NCI-H345 treated with DMSO at 0.1 percent for 48 hours (cell line): ENCODE measurements at regions not wholly inside any gene's neighbourhood (a gene's known extent, or its start where the extent isn't known, plus 50 kb on each side); places are given as distances from the start of the nearest gene placed in this dataset.
"Not testable (repeated sequence)": the region's sequence is repeated elsewhere in the genome, so short reads cannot be mapped to it uniquely, and the experiment has no call there.

Experiments used
- DNase-seq: peaks from one replicate; lab custom pipeline; 2025; ENCODE audit not compliant: unreplicated experiment; lab: John Stamatoyannopoulos, UW

DNA sequence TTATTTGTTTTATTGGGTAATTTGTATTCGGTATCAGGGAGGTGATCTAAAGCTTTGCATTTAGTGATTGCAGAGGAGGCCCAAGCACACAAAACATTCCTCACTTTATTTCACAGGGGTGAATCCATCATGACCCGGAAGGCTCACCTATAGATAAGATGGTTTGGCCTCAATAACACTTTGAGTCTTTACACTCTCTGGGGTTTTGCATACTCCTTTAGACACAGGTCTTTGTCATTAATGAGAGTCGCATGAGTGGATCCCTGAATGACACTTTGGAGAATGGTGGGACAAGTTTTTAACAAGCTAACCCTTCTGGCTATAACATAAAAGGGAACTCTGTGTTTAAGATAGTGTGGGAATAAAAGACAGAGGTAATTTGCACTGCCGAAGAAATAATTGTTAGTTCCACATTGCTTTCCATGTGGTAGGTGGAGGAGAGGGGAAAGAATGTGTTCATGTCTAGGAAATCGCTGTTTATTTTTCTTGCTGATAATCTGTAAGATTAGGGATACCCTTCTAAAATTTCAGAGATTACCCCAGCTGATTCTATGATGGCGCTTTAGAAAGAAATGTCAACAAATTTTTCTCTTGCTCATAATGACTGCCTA, 455.8 kb downstream of the TFEC start:
- no peak for DNase-seq

DNA sequence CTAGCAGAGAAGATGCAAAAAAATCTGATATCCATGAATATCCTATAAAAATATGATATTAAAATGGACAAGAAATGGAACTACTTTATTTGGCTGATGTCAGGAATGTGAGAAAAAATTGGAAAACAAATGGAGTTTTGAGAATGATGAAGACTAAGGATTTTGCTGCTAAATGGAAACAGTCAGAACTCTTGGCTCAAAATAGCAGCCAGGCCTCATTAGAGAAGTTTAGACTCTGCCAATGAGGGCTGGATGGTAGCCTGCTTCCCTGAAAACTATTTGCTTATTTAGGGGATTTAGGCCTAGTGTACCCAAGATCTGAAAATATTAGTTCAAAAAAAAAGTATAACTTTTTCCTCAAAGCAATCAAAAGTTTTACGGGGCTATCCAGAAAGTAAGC, 458.5 kb downstream of the TFEC start:
- DNase-seq = no peak

DNA sequence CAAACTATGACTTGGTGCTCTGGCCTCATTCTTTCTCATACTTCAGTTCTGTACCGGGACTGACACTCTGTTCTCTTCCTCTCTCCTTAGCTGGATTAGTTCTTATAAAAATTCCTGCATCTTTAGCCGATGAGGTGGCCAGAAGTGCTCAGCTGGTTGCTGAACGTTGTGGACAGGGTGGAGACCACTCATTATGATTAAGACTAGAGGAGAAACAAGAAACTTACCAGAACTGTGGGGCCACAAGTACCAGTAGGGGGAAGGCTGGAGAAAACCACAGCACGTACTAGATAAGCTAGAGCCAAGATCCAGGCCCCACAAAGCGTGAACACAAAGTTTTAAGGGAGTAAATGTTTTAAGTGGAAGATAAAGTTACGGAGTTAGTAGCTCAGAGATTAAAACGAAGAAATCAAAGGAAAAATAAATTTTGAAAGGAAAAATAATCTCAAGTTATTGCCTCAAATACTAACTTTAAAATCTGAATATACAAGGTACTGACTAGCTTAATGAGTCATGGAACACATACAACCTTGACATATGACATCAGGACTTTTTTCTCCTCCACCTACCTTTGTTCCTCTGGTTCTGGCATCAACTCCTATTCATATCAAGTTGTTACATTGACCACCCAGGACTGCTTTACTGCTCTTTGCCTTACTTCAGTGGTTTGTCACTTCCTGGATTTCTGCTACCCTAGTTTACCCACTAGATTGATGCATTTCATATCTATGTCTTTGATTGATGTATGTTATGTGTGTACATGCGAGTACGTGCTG, 469.0 kb downstream of the TFEC start:
- no peak for DNase-seq

DNA sequence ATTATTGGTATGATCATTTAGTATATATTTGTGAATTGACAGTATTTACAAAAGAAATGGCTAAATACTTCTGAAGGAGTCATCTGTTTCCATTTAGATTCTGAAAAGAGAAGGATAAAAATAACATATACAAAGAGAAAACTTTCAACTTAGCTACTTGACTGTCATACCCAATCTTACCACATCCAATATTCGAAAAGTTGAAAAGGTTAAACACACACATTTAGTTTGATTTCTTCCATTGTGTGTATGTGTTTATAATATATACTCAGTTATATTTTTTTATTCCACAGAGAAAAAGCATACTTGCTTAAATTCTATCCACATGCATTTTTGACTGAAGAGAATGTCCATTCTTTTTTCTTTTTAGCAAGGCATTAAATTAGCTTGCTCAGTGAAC, 470.7 kb downstream of the TFEC start:
- no peak for DNase-seq

DNA sequence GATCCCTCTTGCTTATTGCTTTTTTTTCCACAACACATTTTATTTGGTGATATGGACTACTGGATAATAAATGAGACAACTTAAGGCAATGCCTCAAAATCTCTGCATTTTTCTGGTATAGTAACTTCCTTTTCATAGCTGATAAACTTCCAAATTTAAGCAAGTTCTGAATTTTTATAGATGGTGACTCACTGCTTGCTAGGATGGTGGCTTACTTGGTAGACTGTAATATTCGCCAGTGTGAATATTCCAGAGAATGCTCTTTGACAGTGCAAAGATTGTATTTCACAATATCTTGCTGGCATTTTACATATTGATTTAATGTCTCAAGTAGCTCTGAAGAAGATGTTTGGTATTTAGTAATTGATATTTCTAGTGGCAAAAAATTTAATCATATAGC, 472.4 kb downstream of the TFEC start:
- DNase-seq = no peak

DNA sequence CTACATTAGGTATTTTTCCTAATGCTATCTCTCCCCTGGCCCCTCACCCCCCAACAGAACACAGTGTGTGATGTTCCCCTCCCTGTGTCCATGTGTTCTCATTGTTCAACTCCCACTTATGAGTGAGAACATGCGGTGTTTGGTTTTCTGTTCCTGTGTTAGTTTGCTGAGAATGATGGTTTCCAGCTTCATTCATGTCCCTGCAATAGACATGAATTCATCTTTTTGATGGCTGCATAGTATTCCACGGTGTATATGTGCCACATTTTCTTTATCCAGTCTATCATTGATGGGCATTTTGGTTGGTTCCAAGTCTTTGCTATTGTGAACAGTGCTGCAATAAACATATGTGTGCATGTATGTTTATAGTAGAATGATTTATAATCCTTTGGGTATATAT, 473.3 kb downstream of the TFEC start:
- not testable (repeated sequence) for DNase-seq

DNA sequence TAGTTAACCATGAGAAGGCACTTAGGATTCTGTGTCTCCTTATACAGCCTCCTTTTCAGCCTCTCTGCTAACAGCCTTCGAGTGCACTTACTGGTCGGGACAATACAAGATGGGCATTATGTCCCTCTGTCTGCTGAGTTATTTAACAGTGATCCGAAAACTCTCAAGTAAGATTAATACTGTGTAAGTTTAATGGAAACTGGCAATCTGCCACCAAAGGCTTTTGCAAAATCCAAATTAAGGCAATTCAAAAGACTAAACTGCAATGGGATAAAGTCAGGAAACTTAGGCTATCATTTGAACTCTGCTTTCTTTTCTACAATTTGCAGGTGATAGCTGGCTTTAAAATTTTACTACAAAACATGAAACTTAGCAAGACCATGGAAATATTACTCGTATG, 477.8 kb downstream of the TFEC start:
- peak; percentile 79 for DNase-seq

DNA sequence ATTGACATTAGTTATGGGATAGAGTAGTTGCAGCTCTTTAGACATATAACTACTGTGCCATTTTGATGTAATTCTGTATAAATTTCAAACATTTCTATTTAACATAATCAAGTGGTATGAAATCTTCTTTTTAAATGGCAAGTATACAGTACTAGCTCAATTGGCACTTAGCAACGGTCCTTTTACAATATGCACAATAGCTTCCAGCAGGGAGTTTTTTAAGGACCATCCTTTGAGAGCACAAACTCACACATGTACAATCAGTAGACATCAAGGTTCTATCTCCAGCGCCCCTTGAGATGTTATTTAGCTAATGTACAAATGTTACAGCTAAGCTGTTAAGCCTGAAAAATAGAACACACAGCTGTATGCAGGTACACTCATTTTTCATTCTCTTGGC, 480.7 kb downstream of the TFEC start:
- DNase-seq = peak; percentile 90

DNA sequence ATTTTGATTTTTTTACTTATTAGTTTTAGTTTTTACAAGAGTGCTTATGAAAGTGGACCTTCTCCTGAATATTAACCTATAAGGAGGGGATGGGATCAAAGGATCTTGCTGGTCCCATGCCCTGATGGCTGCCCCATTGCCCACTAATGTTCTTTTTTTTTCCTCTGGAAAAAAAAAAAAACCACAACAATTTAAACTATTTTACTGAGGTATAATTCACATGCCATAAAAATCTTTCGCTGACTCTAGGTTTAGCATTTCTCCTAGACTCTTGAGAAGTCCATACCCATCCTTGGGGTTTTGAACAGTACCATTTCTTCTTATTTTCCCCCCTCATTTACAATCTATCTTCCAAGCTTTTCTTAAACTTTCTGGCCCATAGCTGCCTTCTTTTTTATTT, 481.8 kb downstream of the TFEC start:
- no peak for DNase-seq

DNA sequence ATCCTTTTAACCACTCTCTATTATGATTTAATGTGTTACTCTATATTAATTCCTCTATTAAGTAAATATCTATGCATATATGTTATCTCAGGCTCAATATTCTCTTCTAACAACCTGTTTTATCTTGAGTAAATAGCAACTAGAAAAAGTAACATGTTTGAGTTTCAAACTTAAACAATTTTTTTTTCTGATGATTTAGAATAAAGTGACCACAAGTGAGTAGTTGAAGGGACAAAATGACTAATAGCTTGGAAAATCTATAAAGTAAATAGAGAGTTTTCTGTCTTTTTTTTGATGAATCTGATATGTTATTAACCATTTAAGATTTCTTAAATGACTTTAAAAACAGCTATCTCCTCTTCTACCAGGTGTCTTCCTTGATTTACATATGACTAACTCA, 483.8 kb downstream of the TFEC start:
- no peak for DNase-seq

DNA sequence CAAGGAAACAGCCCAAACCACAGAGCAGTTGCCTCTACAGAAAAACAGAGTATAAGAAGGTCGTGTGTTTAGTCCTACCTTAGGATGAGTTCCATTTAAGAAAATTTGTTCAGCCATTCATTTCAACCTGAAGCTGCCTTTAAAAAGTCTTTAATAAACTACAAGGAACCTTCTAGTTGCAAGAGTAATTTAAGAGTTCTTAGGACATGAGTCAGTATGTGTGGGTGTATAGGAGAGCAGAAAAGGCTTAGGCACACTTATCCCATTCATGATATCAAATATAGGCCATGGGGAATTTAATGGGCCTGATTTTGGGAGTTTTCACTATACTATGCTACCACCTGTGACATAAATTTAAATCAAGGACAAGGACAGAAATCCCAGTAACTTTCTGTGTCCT, 496.8 kb downstream of the TFEC start:
- DNase-seq = no peak

DNA sequence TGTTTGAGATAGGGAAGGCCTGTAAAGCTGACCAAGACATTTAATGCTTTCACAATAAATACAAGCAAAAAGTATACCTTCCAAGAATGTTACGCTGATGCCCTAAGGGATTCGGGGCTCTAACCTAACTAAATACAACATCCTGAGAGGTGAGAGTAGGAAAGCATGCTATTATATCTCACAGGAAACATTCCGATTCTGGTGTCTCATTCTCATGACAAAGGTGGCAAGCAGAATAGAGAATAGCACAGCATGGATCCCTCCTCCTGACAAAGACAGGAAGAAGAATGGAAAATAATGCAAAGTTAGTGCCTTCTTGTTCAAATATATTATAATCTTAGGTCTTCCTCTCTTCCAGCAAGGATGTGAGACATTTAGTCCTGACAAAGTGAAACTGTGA, 504.3 kb downstream of the TFEC start:
- no peak for DNase-seq

DNA sequence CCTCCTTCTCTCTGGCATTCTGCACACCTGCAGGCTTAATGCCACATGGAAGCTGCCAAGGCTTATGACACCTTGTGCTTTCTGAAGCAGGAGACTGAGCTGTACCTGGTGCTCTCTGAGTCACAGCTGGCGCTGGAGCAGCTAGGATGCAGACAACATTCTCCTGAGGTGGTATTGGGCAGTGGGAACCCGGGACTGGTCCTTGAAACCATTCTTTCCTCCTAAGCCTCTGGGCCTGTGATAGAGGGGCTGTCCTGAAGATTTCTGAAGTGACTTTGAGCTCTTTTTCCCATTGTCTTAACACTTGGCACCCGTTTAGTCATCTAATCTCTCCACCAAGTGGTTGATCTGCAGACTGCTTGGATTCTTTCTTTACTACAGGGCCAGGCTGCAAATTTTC, 508.4 kb downstream of the TFEC start:
- DNase-seq = no peak

DNA sequence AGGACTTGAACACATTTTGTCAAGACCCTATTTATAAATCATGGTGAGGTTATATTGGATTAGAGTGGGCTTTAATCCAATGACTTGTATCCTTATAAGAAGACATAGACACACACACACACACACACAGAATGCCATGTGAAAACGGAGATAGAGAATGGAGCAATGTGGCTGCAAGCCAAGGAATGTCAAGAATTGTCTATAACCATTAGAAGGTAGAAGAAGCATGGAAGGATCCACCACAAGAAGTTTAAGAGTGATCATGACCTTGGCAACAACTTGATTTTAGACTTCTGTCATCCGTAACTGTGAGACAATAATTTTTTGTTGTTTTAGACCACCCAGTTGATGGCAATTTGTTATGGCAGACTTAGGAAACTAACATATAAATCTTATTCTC, 514.2 kb downstream of the TFEC start:
- DNase-seq = no peak

DNA sequence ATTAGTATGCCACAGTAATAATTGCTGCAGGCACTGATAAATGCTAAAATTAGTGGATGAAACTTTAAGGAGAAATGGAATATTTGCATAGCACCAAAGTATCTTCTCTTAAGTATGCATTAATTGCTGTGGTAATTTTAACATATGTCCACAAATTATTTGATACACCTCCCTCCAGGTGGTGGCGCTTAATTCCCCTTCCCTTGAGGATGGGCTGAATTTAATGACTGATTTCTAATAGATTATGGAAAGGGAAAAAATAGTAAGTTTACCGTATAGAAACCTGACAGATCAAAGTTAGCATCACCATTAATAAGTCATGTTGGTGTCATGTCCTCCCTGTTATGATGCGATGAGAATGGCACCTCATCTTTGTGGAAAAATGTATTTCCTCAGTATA, 519.2 kb downstream of the TFEC start:
- DNase-seq = no peak

DNA sequence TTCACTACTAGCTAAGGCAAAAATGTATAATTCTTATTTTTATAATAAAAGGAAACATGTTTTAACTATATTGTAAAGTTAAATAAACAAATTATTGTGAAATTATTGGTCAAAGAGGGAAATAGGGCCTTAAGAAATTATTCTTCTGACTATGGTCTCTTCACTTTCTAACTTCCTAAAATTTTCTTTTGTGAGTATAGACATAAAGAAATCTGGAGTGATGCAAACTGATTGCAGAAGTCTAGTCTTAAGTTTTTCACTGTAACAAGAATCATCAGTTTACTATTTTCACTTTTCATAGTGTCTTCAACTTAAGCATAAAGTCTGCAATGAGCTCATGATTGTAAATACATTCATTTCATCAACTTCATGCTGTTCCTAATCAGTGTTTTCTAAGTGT, 525.4 kb downstream of the TFEC start:
- no peak for DNase-seq

DNA sequence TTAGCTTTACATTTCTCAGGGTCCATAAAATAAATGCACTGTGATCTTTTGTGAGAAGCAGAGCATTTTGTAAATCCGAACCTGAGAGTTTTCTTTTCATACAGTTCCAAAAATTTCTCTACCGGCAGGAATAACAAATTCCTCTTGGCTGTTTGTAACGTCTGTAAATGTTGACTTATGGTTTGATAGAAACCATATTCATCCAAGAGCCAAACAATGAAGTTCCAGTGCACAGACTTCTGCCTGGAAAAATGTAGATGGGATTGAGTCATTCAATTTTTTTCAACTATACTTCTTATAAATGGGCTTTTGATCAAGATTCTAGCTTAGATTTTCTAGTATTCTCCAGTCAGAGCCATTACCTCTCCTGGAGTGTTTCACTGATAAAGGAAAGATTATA, 530.6 kb downstream of the TFEC start:
- DNase-seq = no peak

DNA sequence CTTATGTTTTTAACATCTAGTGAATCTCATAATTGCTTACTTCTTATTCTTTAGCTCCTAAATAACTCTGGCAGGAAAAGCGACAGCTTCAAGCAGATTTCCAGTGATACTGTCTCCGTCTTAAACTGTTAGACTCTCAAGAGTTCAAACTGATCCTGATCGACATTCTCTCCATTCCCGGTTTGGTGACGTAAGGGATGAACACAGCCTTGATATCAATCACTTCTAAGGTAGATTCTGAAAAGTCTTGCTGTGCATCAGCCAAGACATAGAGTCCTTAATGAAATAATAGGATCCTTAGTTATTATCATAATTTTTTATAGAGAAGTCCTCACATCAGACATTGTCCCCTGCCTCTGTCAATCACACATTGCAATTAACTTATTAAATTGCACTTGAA, 534.6 kb downstream of the TFEC start:
- no peak for DNase-seq

DNA sequence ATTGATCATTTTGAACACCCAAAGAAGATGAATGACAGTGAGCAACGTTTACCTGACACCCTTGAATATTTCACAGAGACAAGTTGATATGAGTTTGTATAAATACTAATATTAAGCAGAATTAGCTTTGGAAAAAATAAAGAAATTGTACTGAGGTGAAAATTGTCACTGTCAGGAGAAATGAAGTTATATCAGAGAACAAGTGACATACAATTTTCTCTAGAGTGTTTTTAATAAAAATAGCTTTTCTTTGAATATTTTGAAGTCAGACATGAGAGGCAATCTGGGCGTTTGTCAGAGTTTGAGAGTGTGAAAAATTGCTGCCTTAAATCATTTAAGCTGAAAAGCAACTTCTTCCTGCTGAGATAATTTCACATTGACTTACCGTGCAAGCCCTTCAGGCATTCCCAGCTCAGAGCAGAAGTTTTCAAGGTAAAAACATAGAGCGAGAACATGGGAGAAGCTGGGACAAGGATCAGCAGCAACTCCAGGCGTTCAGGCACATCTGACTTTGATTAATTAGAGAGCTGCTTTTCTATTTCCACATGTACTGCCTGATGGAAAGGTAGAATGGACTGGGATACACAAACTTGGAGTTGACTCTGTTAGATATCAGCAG, 535.9 kb downstream of the TFEC start:
- DNase-seq = no peak

DNA sequence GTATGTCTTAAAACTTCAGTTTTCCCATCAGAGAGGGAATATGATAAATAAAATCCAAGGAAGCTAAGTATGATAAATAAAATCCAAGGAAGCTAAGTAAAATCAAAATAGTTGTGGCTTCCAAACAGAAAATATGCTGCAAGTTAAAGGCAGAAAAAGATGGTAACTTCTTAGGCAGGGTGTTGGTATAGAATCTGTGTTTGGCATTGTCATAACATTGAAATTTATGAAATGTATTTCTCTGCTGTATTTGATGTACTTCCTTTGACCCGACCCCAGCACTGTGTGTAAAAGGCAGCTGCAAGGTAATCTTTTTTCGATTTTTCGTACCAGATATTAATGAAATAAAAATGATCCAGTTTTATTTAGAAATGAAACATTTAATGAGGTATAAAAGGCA, 537.2 kb downstream of the TFEC start:
- DNase-seq = no peak

DNA sequence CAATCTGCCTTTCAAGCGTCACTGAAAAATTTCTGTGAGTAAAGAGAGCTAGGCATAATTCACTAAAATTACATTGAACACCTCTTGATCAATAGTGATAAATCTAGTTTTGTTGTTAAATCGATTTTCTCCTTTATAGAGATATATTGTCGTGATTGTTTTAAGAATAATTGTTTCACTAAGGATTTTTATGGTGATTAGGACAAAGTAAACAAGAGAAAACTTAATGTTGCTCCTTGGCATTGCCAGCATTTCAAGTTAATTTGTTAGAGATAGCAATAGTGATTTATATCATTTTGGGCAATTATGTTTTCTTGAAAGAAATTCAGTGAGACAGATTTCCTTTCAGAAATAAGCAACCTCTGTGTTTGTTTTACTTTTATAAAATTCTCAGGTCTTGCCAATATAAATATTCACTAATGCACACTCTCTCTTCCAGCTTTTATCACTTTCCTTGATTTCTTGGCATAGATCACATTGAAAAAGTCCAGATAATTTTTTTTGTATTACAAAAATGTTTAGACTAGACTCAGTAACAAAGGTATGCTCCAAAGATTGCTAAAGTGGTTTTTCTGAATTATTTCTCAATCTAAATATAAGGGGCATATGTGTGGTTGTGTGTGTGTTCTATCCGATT, 538.7 kb downstream of the TFEC start:
- no peak for DNase-seq

DNA sequence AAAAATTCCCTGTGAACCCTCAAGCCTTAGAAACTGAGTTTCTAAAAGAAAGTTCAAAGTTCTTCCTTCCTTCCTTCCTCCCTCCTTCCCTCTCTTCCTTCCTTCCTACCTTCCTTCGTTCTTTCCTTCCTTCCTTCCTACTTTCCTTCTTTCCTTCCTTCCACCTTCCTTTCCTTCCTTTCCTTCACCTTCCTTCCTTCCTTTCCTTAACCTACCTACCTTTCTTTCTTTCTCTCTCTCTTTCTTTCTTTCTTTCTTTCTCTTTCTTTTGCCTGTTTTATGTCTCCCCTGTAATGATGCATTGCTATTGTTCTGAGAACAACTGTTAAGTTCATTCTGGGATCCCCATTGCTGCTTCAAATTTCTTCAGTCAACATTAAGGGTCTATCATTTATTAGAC, 551.1 kb downstream of the TFEC start:
- DNase-seq = no peak
